ENCODE measurements at regions not wholly inside any gene's neighbourhood (a gene's known extent, or its start where the extent isn't known, plus 50 kb on each side); places are given as distances from the start of the nearest gene placed in this dataset.
"Not testable (repeated sequence)": the region's sequence is repeated elsewhere in the genome, so short reads cannot be mapped to it uniquely, and the experiment has no call there.

- H3K27me3 ChIP-seq (ENCODE audit: insufficient read depth, low read length); H3K79me2 ChIP-seq (ENCODE audit: insufficient read depth, low read length); H4K20me1 ChIP-seq (ENCODE audit: insufficient read depth); H3K4me1 ChIP-seq (ENCODE audit: control insufficient read depth in 1 of 2, insufficient read depth in 2 of 2, low read length in 2 of 2); H3K4me2 ChIP-seq (ENCODE audit: low read length); RAD21 ChIA-PET (ENCODE audit: low non-redundant PET in 1 of 2, low total read pairs in 2 of 2, uncharacterized antibody in 2 of 2, unreplicated experiment in 2 of 2); H3K4me3 ChIP-seq (replicated peaks in 1 of 2; ENCODE audit: low read depth in 1 of 2, low read length in 2 of 2); BruUV-seq (replicated peaks); H3K9me3 ChIP-seq (ENCODE audit: control insufficient read depth in 1 of 2, insufficient read depth in 1 of 2, low read depth in 1 of 2, low read length in 2 of 2); H3K9me2 ChIP-seq (ENCODE audit: insufficient read depth); CTCF ChIA-PET; H3K27ac ChIP-seq (ENCODE audit: low read depth, low read length); POLR2A ChIA-PET; H2AFZ ChIP-seq (ENCODE audit: low read depth, low read length, poor library complexity, severe bottlenecking); H3K36me3 ChIP-seq (ENCODE audit: control insufficient read depth in 1 of 2, insufficient read depth in 2 of 2, low read length in 2 of 2); DNase-seq (ENCODE audit: low read depth, low spot score); H3K9ac ChIP-seq (ENCODE audit: low read length); ATAC-seq; intact Hi-C loops (cut with micrococcal nuclease): not testable (repeated sequence)
Measured at GRCh38 chr6:57946084-57946768, 628.8 kb downstream of the PRIM2 start.

GRCh38 chr6:57946769-57947091 lies 629.3 kb downstream of the PRIM2 start:
- H3K36me3 ChIP-seq (ENCODE audit: control insufficient read depth in 1 of 2, insufficient read depth in 2 of 2, low read length in 2 of 2); H3K79me2 ChIP-seq (ENCODE audit: insufficient read depth, low read length); H2AFZ ChIP-seq (ENCODE audit: low read depth, low read length, poor library complexity, severe bottlenecking); CTCF ChIA-PET; POLR2A ChIA-PET; H3K4me1 ChIP-seq (ENCODE audit: control insufficient read depth in 1 of 2, insufficient read depth in 2 of 2, low read length in 2 of 2); H3K4me2 ChIP-seq (ENCODE audit: low read length); BruUV-seq (replicated peaks); H3K9me3 ChIP-seq (ENCODE audit: control insufficient read depth in 1 of 2, insufficient read depth in 1 of 2, low read depth in 1 of 2, low read length in 2 of 2); ATAC-seq; H3K27me3 ChIP-seq (ENCODE audit: insufficient read depth, low read length); DNase-seq (ENCODE audit: low read depth, low spot score); H3K4me3 ChIP-seq (replicated peaks in 1 of 2; ENCODE audit: low read depth in 1 of 2, low read length in 2 of 2); intact Hi-C loops (cut with micrococcal nuclease); H3K27ac ChIP-seq (ENCODE audit: low read depth, low read length); H4K20me1 ChIP-seq (ENCODE audit: insufficient read depth); H3K9ac ChIP-seq (ENCODE audit: low read length); RAD21 ChIA-PET (ENCODE audit: low non-redundant PET in 1 of 2, low total read pairs in 2 of 2, uncharacterized antibody in 2 of 2, unreplicated experiment in 2 of 2); H3K9me2 ChIP-seq (ENCODE audit: insufficient read depth): not testable (repeated sequence)

DNA sequence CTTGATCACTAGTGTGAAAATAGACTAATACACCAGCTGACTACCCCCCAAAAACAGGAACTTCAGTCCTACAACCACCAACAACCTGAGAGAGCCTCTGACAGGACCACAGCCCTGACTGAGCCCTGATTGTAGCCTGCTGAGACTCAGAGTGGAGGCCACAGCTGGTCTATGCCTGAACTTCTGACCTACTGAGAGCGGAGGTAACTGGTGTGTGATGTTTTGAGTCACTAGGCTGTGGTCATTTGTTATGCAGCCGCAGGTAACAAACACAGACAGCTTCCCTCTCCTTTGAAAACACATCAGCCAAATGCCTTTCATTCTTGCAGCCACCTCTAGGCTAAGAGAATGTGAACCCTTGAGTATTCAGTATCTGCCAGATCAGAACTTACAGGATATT lies 631.1 kb downstream of the PRIM2 start:
- H3K27ac ChIP-seq (ENCODE audit: low read depth, low read length); H3K9me2 ChIP-seq (ENCODE audit: insufficient read depth); CTCF ChIA-PET; H3K4me1 ChIP-seq (ENCODE audit: control insufficient read depth in 1 of 2, insufficient read depth in 2 of 2, low read length in 2 of 2); H3K4me2 ChIP-seq (ENCODE audit: low read length); H3K9me3 ChIP-seq (ENCODE audit: control insufficient read depth in 1 of 2, insufficient read depth in 1 of 2, low read depth in 1 of 2, low read length in 2 of 2); BruUV-seq (replicated peaks); H4K20me1 ChIP-seq (ENCODE audit: insufficient read depth); POLR2A ChIA-PET; DNase-seq (ENCODE audit: low read depth, low spot score); ATAC-seq; H3K9ac ChIP-seq (ENCODE audit: low read length); H2AFZ ChIP-seq (ENCODE audit: low read depth, low read length, poor library complexity, severe bottlenecking); H3K4me3 ChIP-seq (replicated peaks in 1 of 2; ENCODE audit: low read depth in 1 of 2, low read length in 2 of 2); H3K27me3 ChIP-seq (ENCODE audit: insufficient read depth, low read length); RAD21 ChIA-PET (ENCODE audit: low non-redundant PET in 1 of 2, low total read pairs in 2 of 2, uncharacterized antibody in 2 of 2, unreplicated experiment in 2 of 2); H3K36me3 ChIP-seq (ENCODE audit: control insufficient read depth in 1 of 2, insufficient read depth in 2 of 2, low read length in 2 of 2); intact Hi-C loops (cut with micrococcal nuclease); H3K79me2 ChIP-seq (ENCODE audit: insufficient read depth, low read length): not testable (repeated sequence)

DNA sequence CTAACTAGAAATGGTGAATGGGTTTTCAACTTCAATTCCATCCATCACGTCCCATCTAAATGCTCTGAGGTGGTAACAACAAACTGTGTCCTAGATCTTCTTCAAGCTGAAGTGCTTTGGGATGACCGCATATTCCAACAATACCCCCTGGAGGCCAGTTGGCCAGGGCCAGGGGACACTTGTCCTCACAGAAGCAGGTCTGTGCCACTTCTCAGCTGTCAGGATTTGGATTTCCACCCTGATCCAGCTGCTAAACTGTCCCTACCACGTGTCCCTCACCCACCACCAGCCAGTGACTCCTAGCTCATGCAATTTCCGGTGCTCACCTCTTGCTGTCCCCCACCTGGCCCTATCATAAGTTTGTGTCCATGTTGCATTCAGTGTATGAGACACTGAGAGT lies 633.0 kb downstream of the PRIM2 start:
- H3K9ac ChIP-seq (ENCODE audit: low read length); H3K4me1 ChIP-seq (ENCODE audit: control insufficient read depth in 1 of 2, insufficient read depth in 2 of 2, low read length in 2 of 2); intact Hi-C loops (cut with micrococcal nuclease); H3K27me3 ChIP-seq (ENCODE audit: insufficient read depth, low read length); H3K4me2 ChIP-seq (ENCODE audit: low read length); H3K9me3 ChIP-seq (ENCODE audit: control insufficient read depth in 1 of 2, insufficient read depth in 1 of 2, low read depth in 1 of 2, low read length in 2 of 2); BruUV-seq (replicated peaks); H3K27ac ChIP-seq (ENCODE audit: low read depth, low read length); CTCF ChIA-PET; POLR2A ChIA-PET; DNase-seq (ENCODE audit: low read depth, low spot score); RAD21 ChIA-PET (ENCODE audit: low non-redundant PET in 1 of 2, low total read pairs in 2 of 2, uncharacterized antibody in 2 of 2, unreplicated experiment in 2 of 2); H3K9me2 ChIP-seq (ENCODE audit: insufficient read depth); H3K4me3 ChIP-seq (replicated peaks in 1 of 2; ENCODE audit: low read depth in 1 of 2, low read length in 2 of 2); H4K20me1 ChIP-seq (ENCODE audit: insufficient read depth); H3K36me3 ChIP-seq (ENCODE audit: control insufficient read depth in 1 of 2, insufficient read depth in 2 of 2, low read length in 2 of 2); H3K79me2 ChIP-seq (ENCODE audit: insufficient read depth, low read length); H2AFZ ChIP-seq (ENCODE audit: low read depth, low read length, poor library complexity, severe bottlenecking); ATAC-seq: not testable (repeated sequence)

GRCh38 chr6:57966757-57967156 lies 649.3 kb downstream of the PRIM2 start:
- H4K20me1 ChIP-seq (ENCODE audit: insufficient read depth); DNase-seq (ENCODE audit: low read depth, low spot score); H3K9me2 ChIP-seq (ENCODE audit: insufficient read depth); H3K4me1 ChIP-seq (ENCODE audit: control insufficient read depth in 1 of 2, insufficient read depth in 2 of 2, low read length in 2 of 2); CTCF ChIA-PET; H3K4me3 ChIP-seq (replicated peaks in 1 of 2; ENCODE audit: low read depth in 1 of 2, low read length in 2 of 2); H3K27ac ChIP-seq (ENCODE audit: low read depth, low read length); BruUV-seq (replicated peaks); H3K9ac ChIP-seq (ENCODE audit: low read length); H3K27me3 ChIP-seq (ENCODE audit: insufficient read depth, low read length); H3K79me2 ChIP-seq (ENCODE audit: insufficient read depth, low read length); POLR2A ChIA-PET; H3K9me3 ChIP-seq (ENCODE audit: control insufficient read depth in 1 of 2, insufficient read depth in 1 of 2, low read depth in 1 of 2, low read length in 2 of 2); intact Hi-C loops (cut with micrococcal nuclease); ATAC-seq; RAD21 ChIA-PET (ENCODE audit: low non-redundant PET in 1 of 2, low total read pairs in 2 of 2, uncharacterized antibody in 2 of 2, unreplicated experiment in 2 of 2); H3K36me3 ChIP-seq (ENCODE audit: control insufficient read depth in 1 of 2, insufficient read depth in 2 of 2, low read length in 2 of 2); H3K4me2 ChIP-seq (ENCODE audit: low read length); H2AFZ ChIP-seq (ENCODE audit: low read depth, low read length, poor library complexity, severe bottlenecking): not testable (repeated sequence)
